ENCODE measurements at regions not wholly inside any gene's neighbourhood (a gene's known extent, or its start where the extent isn't known, plus 50 kb on each side); places are given as distances from the start of the nearest gene placed in this dataset.

- H3K27ac ChIP-seq = no peak overlapping the region
- TF ChIP-seq, protein P1, sequence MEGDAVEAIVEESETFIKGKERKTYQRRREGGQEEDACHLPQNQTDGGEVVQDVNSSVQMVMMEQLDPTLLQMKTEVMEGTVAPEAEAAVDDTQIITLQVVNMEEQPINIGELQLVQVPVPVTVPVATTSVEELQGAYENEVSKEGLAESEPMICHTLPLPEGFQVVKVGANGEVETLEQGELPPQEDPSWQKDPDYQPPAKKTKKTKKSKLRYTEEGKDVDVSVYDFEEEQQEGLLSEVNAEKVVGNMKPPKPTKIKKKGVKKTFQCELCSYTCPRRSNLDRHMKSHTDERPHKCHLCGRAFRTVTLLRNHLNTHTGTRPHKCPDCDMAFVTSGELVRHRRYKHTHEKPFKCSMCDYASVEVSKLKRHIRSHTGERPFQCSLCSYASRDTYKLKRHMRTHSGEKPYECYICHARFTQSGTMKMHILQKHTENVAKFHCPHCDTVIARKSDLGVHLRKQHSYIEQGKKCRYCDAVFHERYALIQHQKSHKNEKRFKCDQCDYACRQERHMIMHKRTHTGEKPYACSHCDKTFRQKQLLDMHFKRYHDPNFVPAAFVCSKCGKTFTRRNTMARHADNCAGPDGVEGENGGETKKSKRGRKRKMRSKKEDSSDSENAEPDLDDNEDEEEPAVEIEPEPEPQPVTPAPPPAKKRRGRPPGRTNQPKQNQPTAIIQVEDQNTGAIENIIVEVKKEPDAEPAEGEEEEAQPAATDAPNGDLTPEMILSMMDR (IDR thresholded peaks at IDR 0.05) = no peak
- no peak for TF ChIP-seq ZFX (IDR thresholded peaks at IDR 0.05; ENCODE audit: borderline replicate concordance)
These were observed 118.7 kb upstream of the HMGN3 start for GRCh38 chr6:79353226-79353625.

GRCh38 chr6:79338493-79338892, 104.0 kb upstream of the HMGN3 start:
- H3K27ac ChIP-seq = no peak overlapping the region
- TF ChIP-seq ZFX (IDR thresholded peaks at IDR 0.05; ENCODE audit: borderline replicate concordance) = no peak
- TF ChIP-seq, protein P1 (IDR thresholded peaks at IDR 0.05) = no peak

DNA sequence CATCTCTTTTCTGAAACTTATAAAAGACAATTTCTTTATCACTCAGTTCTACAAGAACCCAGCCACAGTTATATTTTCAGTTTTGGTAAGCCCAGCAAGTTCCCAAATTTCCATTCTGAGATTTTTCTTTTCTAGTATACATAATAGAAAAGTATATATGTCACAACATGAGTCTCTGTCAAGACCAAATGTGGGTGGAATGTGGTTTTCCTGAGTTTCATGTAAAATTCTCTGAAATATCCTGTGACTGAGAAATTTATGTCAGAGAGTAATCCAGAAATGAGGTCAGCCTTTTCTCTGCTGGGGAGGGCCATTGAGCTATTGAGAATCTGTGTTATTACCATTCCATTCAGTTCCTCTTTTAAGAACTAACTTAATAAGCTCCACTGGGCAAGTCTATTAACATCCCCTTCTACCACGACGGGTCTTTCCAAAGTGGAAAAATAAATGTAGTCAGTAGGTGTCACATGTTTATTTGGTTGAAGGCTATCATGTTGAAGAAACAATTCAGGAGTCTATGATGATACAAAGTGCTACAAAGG, 100.7 kb upstream of the HMGN3 start:
- TF ChIP-seq, protein P1 (IDR thresholded peaks at IDR 0.05) = no peak
- TF ChIP-seq ZFX (IDR thresholded peaks at IDR 0.05; ENCODE audit: borderline replicate concordance) = no peak
- no peak overlapping the region for H3K27ac ChIP-seq

DNA sequence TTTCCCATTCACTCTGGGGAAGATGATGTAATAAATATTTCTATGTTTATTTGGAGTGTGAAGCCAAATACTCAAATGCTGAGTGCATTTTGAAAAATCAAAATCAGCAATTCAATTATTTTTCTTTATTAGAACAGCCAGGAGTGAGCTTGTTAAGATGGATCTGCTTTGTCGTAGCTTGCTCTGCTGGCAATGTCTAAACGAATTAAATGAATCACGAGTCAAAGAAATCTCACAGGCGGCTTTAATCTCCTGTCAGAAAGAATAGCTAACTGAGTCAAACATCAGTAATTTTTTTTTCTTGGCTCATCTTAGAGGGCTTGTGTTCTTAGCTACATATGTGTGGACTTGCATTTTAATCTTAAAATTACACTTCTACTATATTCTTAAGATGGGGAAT, 100.2 kb upstream of the HMGN3 start:
- TF ChIP-seq, protein P1 (IDR thresholded peaks at IDR 0.05) = no peak
- TF ChIP-seq ZFX (IDR thresholded peaks at IDR 0.05; ENCODE audit: borderline replicate concordance) = no peak
- no peak overlapping the region for H3K27ac ChIP-seq

- no peak overlapping the region for H3K27ac ChIP-seq
- TF ChIP-seq ZFX (IDR thresholded peaks at IDR 0.05; ENCODE audit: borderline replicate concordance) = no peak
- TF ChIP-seq, protein P1 (IDR thresholded peaks at IDR 0.05) = no peak
These were observed 96.2 kb upstream of the HMGN3 start for GRCh38 chr6:79330704-79331103.

GRCh38 chr6:79313254-79313653, 78.8 kb upstream of the HMGN3 start:
- H3K27ac ChIP-seq = no peak overlapping the region
- TF ChIP-seq ZFX (IDR thresholded peaks at IDR 0.05; ENCODE audit: borderline replicate concordance) = no peak
- TF ChIP-seq, protein P1 (IDR thresholded peaks at IDR 0.05) = no peak

DNA sequence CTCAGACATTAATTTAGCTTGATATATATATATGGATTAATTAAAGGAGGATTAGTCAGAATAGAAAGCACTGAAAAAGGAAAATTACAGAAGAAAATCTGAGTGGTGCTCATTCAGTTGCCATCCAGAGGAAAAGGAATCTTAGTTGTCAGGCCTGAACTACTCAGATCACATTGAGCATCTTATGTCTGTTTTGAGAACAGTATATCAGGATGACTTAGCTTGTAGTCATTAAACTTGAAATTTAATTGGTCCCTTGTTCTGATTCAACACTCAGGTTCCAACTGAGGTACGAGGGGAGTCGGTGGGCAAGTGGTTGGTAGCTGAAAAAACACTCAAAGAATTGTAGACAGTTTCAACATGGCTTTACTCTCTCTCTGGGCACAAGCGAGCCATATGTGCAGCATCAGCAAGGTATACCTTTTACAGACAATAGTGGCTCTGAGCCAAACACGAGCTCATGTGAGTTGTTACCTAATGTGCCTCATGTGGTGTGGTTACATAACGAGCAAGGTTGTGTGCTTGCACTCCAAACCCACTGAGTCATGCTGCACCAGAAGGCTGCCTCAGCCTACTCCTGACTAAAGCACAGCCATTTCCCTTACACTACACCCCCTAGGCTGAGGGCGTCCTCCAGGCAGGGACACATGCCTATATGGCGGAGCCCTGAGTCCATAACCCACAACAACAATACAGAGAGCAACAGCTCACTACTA, 73.0 kb upstream of the HMGN3 start:
- no peak overlapping the region for H3K27ac ChIP-seq
- TF ChIP-seq, protein P1 (IDR thresholded peaks at IDR 0.05) = no peak
- TF ChIP-seq ZFX (IDR thresholded peaks at IDR 0.05; ENCODE audit: borderline replicate concordance) = no peak

Measured in 22Rv1 (cell line).